Natural killer cell (primary cell): ENCODE measurements at regions not wholly inside any gene's neighbourhood (a gene's known extent, or its start where the extent isn't known, plus 50 kb on each side); places are given as distances from the start of the nearest gene placed in this dataset.

Experiments
- ATAC-seq, 3 donors: fragments of 150-1000 bp in 2 of 3; fragments of 200-7000 bp in 1 of 3; cut with Tn5 transposase; 1 replicate in 1 of 3; 2 replicates in 2 of 3; pipeline ENCODE4 v1.10.0; 2021; ENCODE audit warnings: mild to moderate bottlenecking in 2 of 3, moderate library complexity in 2 of 3
- DNase-seq, 2 donors: peaks; one replicate each; pipeline versions ENCODE4 v3.0.0 to v3.0.0-alpha.2; 2013 to 2021; ENCODE audit warnings: mixed read lengths in 1 of 2
- H3K27ac ChIP-seq: one replicate; pipeline ENCODE4 v1.5.1; 2013; ENCODE audit warnings: mild to moderate bottlenecking, low read length
- H3K27me3 ChIP-seq: one replicate; pipeline ENCODE4 v1.6.1; 2013; ENCODE audit warnings: low read length; ENCODE audit not compliant: control insufficient read depth, insufficient read depth
- H3K36me3 ChIP-seq: one replicate; pipeline ENCODE4 v1.6.1; 2013; ENCODE audit warnings: low read length; ENCODE audit not compliant: control insufficient read depth, insufficient read depth
- H3K4me1 ChIP-seq: one replicate; pipeline ENCODE4 v1.6.1; 2013; ENCODE audit warnings: low read length; ENCODE audit not compliant: control insufficient read depth, insufficient read depth
- H3K4me3 ChIP-seq: one replicate; pipeline ENCODE4 v1.5.1; 2013; ENCODE audit warnings: low read length
- H3K9me3 ChIP-seq: one replicate; pipeline ENCODE4 v1.6.1; 2013; ENCODE audit warnings: low read length; ENCODE audit not compliant: control insufficient read depth, insufficient read depth
- H3K27ac Mint-ChIP-seq, 2 donors: one replicate each; pipeline ENCODE4 v1.8.0; 2022; ENCODE audit warnings: mild to moderate bottlenecking in 2 of 2, mixed read lengths in 2 of 2, moderate library complexity in 1 of 2
- H3K27me3 Mint-ChIP-seq, 2 donors: one replicate each; pipeline ENCODE4 v1.8.0; 2022; ENCODE audit warnings: low read depth in 2 of 2, mixed read lengths in 2 of 2
- H3K36me3 Mint-ChIP-seq: one replicate; pipeline ENCODE4 v1.8.0; 2022; ENCODE audit warnings: mixed read lengths
- H3K4me1 Mint-ChIP-seq, 2 donors: one replicate each; pipeline ENCODE4 v1.8.0; 2022; ENCODE audit warnings: mixed read lengths in 2 of 2
- H3K4me3 Mint-ChIP-seq: one replicate; pipeline ENCODE4 v1.8.0; 2022; ENCODE audit warnings: mild to moderate bottlenecking, moderate library complexity, mixed read lengths
- H3K9me3 Mint-ChIP-seq, 2 donors: one replicate each; pipeline ENCODE4 v1.8.0; 2022; ENCODE audit warnings: mixed read lengths in 2 of 2
- CTCF ChIP-seq: fragments of 200-600 bp; IDR thresholded peaks from one replicate; pipeline ENCODE4 v1.8.0; 2022; ENCODE audit warnings: antibody characterized with exemption
- WGBS: methylation state at CpG from one replicate; pipeline ENCODE4 v1.1.7; 2013; ENCODE audit warnings: missing lambda C conversion rate; ENCODE audit not compliant: insufficient coverage; 5-methylcytosine and 5-hydroxymethylcytosine counted together
- intact Hi-C: fragments of 100-400 bp; cut with micrococcal nuclease; formaldehyde crosslinking; loops from one replicate; pipeline ENCODE4 v1.14.2; 2022

GRCh38 chr2:182586426-182586825 lies 129.6 kb upstream of the DNAJC10 start:
- no peak overlapping the region for H3K4me3 Mint-ChIP-seq
- no peaks in the 10 kb centered on the region for H3K36me3 ChIP-seq
- H3K4me1 ChIP-seq = no peaks in the 10 kb centered on the region
- no peaks in the 10 kb centered on the region for H3K4me1 Mint-ChIP-seq
- H3K9me3 ChIP-seq = no peaks in the 10 kb centered on the region
- intact Hi-C loops = no loop called here
- no peaks in the 10 kb centered on the region for H3K27me3 ChIP-seq
- H3K27me3 Mint-ChIP-seq = peaks cover 0 to 2% of the 10 kb centered on the region in 2 donors
- ATAC-seq (no peak), DNase-seq (no peak)
- no peak overlapping the region for H3K4me3 ChIP-seq
- 45% methylated on average over 1 of the region's 2 CpGs for WGBS
- no peak overlapping the region for H3K27ac ChIP-seq
- no peak for TF ChIP-seq CTCF
- no peaks in the 10 kb centered on the region for H3K36me3 Mint-ChIP-seq
- peaks cover 0 to 2% of the 10 kb centered on the region in 2 donors for H3K9me3 Mint-ChIP-seq
- no peak overlapping the region for H3K27ac Mint-ChIP-seq

- Histone ChIP-seq H3K4me3 (no peak overlapping the region), H3K9me3 (no peaks in the 10 kb centered on the region), H3K4me1 (no peaks in the 10 kb centered on the region), H3K36me3 (no peaks in the 10 kb centered on the region), H3K27me3 (no peaks in the 10 kb centered on the region), H3K27ac (no peak overlapping the region)
- H3K27me3 Mint-ChIP-seq = peaks cover 0 to 2% of the 10 kb centered on the region in 2 donors
- no peak overlapping the region for H3K27ac Mint-ChIP-seq
- H3K36me3 Mint-ChIP-seq = no peaks in the 10 kb centered on the region
- ATAC-seq (no peak), DNase-seq (no peak)
- no peaks in the 10 kb centered on the region for H3K4me1 Mint-ChIP-seq
- H3K9me3 Mint-ChIP-seq = peaks cover 0 to 2% of the 10 kb centered on the region in 2 donors
- WGBS = 100% methylated on average over 1 of the region's 1 CpG
- TF ChIP-seq CTCF = no peak
- intact Hi-C loops = no loop called here
- no peak overlapping the region for H3K4me3 Mint-ChIP-seq
These were observed 128.2 kb upstream of the DNAJC10 start for GRCh38 chr2:182587831-182588230.

- no peak overlapping the region for H3K27ac Mint-ChIP-seq
- no peak overlapping the region for H3K4me3 ChIP-seq
- H3K27me3 Mint-ChIP-seq = peaks cover 0 to 2% of the 10 kb centered on the region in 2 donors
- intact Hi-C loops = no loop called here
- H3K4me3 Mint-ChIP-seq = no peak overlapping the region
- H3K27me3 ChIP-seq = no peaks in the 10 kb centered on the region
- no peaks in the 10 kb centered on the region for H3K9me3 ChIP-seq
- no peaks in the 10 kb centered on the region for H3K36me3 Mint-ChIP-seq
- no peak for ATAC-seq
- no peaks in the 10 kb centered on the region for H3K4me1 ChIP-seq
- no peak overlapping the region for H3K27ac ChIP-seq
- H3K4me1 Mint-ChIP-seq = no peaks in the 10 kb centered on the region
- H3K9me3 Mint-ChIP-seq = peaks cover 0 to 2% of the 10 kb centered on the region in 2 donors
- H3K36me3 ChIP-seq = no peaks in the 10 kb centered on the region
- no peak for TF ChIP-seq CTCF
- no peak for DNase-seq
These were observed 126.9 kb upstream of the DNAJC10 start for GRCh38 chr2:182589121-182589520.

- H3K4me1 Mint-ChIP-seq = no peaks in the 10 kb centered on the region
- peaks cover 0 to 2% of the 10 kb centered on the region in 2 donors for H3K9me3 Mint-ChIP-seq
- no peaks in the 10 kb centered on the region for H3K36me3 Mint-ChIP-seq
- WGBS = 45% methylated on average over 1 of the region's 1 CpG
- H3K27ac Mint-ChIP-seq = no peak overlapping the region
- no peak overlapping the region for H3K27ac ChIP-seq
- ATAC-seq (no peak), DNase-seq (no peak)
- peaks cover 0 to 2% of the 10 kb centered on the region in 2 donors for H3K27me3 Mint-ChIP-seq
- no peak overlapping the region for H3K4me3 ChIP-seq
- intact Hi-C loops = no loop called here
- H3K4me1 ChIP-seq = no peaks in the 10 kb centered on the region
- H3K4me3 Mint-ChIP-seq = no peak overlapping the region
- H3K27me3 ChIP-seq = no peaks in the 10 kb centered on the region
- no peak for TF ChIP-seq CTCF
- no peaks in the 10 kb centered on the region for H3K36me3 ChIP-seq
- H3K9me3 ChIP-seq = no peaks in the 10 kb centered on the region
These were observed 124.3 kb upstream of the DNAJC10 start for GRCh38 chr2:182591774-182592173.
